ENCODE measurements at regions not wholly inside any gene's neighbourhood (a gene's known extent, or its start where the extent isn't known, plus 50 kb on each side); places are given as distances from the start of the nearest gene placed in this dataset.

DNA sequence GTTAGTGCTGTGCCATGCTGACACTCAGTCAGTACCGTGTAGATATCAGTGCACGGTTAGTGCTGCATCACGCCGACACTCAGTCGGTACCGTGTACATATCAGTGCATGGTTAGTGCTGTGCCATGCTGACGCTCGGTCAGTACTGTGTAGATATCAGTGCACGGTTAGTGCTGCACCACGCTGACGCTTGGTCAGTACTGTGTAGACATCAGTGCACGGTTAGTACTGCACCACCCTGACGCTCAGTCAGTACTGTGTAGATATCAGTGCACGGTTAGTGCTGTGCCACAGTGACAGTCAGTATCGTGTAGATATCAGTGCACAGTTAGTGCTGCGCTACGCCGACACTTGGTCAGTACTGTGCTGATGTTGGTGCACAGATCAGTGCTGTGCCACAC, 102.8 kb upstream of the ZNF469 start:
- DNase-seq (ENCODE audit: low read depth in 2 of 3, low spot score in 2 of 3) = no peak

DNA sequence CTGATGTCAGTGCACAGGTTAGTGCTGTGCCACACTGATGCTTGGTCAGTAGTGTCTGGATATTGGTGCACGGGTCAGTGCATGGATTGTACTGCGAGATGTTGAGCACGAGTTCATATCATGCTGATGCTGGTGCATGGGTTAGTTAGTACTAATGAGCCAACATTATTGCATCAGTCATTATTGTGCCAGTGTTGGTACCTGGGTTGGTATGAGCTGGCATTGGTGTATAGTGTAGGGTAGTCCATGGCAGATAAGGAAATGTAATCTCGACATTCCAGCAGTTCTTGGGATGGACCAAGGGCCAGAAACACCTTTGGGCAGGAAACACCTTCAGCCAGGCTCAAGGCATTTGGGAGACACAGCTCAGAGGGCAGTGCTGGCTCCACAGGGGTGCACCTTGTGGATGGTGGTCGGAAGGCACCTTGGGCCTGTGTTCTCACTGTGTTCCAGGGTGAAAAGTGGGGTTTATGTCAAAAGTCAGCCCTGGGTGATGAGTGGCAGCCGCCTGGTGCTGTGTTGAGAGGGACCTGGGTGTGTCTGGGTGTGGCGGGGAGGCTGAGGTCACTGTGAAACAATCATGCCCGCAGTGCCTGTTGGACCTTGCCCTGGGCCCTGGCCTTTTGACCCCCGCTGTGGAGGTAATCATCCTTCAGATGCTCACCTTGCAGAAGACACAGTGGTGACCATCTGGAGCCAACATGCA, 100.7 kb upstream of the ZNF469 start:
- DNase-seq (ENCODE audit: low read depth in 2 of 3, low spot score in 2 of 3) = no peak

GRCh38 chr16:88282564-88283395, 100.0 kb upstream of the ZNF469 start:
- DNase-seq (ENCODE audit: low read depth in 2 of 3, low spot score in 2 of 3) = no peak

DNA sequence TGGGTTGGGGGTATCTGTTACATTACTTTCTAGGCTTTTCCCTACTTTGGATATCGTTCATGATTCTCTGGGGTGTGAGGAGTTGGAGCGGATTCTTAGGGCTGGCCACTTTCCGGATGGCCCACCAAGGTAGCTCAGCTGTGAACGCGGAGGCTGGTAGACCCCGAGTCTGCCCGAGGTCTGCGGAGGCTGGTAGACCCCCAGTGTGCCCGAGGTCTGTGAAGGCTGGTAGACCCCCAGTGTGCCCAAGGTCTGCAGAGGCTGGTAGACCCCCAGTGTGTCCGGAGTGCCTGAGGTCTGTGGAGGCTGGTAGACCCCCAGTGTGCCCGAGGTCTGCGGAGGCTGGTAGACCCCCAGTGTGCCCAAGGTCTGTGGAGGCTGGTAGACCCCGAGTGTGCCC, 99.2 kb upstream of the ZNF469 start:
- no peak for DNase-seq (ENCODE audit: low read depth in 2 of 3, low spot score in 2 of 3)

DNA sequence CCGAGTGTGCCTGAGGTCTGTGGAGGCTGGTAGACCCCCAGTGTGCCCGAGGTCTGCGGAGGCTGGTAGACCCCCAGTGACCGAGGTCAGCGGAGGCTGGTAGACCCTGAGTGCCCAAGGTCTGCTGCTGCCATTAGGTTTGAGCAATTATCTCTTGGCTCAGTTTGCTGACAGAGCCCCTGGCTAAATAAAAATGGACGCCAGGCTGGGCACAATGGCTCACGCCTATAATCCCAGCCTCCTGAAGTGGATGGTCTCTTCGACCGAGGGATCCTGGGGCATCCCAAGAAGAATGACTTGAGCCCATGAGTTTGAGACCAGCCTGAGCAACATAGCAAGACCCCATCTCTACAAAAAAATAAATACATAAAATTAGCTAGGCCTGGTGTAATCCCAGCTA, 98.7 kb upstream of the ZNF469 start:
- DNase-seq (ENCODE audit: low read depth in 2 of 3, low spot score in 2 of 3) = no peak

DNA sequence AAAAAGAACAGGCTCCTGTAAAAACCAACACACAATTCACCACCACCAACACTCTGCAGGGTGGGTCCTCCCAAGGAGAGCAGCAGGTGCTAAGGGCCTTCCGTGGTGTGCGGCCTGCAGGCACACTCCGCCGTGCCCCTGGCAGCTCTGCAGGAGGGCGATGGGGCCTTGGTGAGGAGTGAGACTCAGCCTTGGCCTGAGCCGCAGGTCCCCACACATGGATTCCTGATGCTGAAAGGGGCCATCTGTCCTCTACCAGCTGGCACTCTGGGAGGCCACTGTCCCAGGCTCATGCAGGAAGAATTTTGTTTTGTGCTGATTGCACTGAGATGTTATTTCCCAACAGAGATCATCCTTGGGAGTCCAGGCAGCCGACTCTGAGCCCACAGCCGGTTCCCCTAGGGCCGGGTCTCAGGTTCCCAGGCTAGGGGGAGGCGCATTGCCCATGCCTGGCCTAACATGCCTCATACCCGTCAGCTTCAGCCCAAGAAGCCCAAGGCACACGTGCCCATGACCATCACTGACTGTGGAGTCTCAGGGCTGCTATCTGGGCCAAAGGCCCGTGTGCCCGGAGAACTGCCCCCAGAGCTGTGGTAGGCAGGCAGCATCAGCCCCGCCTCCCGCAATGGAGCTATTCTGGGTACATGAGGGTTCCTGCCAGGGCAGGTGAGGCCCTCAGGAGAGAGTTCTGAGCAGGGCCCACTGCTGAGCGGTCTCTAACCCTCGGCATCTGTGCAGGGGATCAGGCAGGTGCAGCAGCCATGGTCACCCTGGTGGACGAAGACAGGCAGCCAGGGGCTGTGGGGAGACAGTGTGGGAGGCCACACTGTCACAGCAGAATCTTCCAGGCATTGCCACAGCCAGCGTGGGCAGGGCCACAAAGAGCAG, 97.9 kb upstream of the ZNF469 start:
- no peak for DNase-seq (ENCODE audit: low read depth in 2 of 3, low spot score in 2 of 3)

GRCh38 chr16:88285514-88285822, 97.3 kb upstream of the ZNF469 start:
- no peak for DNase-seq (ENCODE audit: low read depth in 2 of 3, low spot score in 2 of 3)

DNA sequence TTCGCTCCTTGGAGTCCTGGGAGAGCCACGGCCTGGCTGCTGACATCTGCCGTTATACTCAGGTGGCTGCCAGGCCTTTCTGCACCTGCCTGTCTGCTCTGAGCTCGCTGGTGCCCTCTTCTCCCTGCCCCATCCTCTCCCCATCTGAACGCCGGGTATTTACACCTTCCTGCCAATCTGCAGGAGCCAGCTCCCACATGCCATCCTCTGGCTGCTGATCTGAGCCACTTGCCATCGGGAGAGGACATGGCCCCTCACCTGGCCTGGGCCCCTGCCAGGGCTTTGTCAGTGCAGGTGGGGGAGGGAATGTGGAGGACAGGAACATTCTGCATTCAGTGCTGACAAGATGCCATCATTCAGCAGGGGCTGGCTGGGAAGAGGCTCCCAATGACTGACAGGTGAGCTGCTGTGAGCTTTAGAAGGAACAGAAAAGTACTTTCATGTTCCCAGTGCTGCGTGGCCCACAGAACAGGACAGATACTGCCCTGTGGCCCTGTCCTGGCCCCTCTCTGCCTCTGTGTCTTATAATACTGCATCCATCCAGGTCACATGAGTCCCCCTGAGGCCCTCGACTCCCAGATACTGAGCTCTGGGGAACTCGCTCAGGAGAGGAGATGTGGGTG, 96.3 kb upstream of the ZNF469 start:
- DNase-seq (ENCODE audit: low read depth in 2 of 3, low spot score in 2 of 3) = no peak

GRCh38 chr16:88287219-88287618, 95.5 kb upstream of the ZNF469 start:
- DNase-seq (ENCODE audit: low read depth in 2 of 3, low spot score in 2 of 3) = peak in 1 of 3 donors; percentile 6

GRCh38 chr16:88288303-88288702, 94.5 kb upstream of the ZNF469 start:
- no peak for DNase-seq (ENCODE audit: low read depth in 2 of 3, low spot score in 2 of 3)

DNA sequence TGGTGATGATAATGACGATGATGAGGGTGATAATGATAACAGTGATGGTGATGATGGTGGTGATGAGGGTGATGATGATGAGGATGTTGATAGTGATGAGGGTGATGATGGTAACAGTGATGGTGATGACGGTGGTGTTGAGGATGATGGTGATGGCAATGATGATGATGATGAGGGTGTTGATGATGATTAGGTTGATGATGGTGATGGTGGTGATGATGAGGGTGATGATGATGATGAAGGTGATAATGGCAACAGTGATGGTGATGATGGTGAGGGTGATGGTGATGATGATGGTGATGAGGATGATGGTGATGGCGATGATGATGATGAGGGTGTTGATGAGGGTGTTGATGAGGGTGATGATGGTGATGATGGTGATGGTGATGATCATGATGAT, 93.8 kb upstream of the ZNF469 start:
- no peak for DNase-seq (ENCODE audit: low read depth in 2 of 3, low spot score in 2 of 3)

DNA sequence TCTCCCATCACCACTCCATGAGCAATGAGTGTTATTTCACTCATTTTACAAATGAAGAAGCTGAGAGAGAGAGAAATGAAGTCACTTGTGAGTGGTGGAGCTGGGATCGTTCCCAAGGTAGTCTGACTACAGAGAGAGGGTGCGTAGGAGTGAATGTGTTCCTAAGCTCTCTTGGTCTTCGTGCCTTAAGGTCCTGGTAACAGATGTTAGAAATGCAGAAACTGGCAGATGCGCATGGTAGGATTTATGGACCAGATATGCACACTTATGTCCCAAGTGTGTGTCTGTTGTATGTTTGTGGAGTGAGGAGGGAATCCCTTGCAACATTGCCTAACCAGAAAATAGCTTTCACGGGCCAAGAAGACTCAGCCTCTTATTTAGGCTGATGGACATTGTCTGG, 93.2 kb upstream of the ZNF469 start:
- DNase-seq (ENCODE audit: low read depth in 2 of 3, low spot score in 2 of 3) = no peak

DNA sequence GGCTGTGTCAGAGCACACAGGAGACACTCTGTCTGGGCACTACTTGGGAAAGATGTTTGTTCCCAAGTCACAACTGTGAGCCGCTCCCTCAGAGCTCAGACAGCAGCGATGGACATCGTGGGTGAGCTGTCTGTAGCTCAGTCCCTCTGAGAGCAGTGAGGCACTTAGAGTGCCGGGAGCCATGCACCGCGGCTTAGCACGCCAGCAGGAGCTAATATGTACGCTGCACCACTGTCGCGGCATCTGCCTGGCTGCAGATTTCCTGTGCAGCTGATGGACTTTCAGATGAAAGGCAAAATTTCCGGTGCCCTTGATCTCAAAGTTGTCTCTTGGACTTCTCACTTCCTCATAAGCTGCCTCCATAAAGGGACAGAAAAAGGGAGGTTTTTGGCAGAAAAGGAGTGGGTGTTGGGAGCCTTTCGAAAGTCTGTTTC, 92.8 kb upstream of the ZNF469 start:
- peak in 1 of 3 donors; percentile 11 for DNase-seq (ENCODE audit: low read depth in 2 of 3, low spot score in 2 of 3)

GRCh38 chr16:88290850-88291830, 91.6 kb upstream of the ZNF469 start:
- DNase-seq (ENCODE audit: low read depth in 2 of 3, low spot score in 2 of 3) = no peak

DNA sequence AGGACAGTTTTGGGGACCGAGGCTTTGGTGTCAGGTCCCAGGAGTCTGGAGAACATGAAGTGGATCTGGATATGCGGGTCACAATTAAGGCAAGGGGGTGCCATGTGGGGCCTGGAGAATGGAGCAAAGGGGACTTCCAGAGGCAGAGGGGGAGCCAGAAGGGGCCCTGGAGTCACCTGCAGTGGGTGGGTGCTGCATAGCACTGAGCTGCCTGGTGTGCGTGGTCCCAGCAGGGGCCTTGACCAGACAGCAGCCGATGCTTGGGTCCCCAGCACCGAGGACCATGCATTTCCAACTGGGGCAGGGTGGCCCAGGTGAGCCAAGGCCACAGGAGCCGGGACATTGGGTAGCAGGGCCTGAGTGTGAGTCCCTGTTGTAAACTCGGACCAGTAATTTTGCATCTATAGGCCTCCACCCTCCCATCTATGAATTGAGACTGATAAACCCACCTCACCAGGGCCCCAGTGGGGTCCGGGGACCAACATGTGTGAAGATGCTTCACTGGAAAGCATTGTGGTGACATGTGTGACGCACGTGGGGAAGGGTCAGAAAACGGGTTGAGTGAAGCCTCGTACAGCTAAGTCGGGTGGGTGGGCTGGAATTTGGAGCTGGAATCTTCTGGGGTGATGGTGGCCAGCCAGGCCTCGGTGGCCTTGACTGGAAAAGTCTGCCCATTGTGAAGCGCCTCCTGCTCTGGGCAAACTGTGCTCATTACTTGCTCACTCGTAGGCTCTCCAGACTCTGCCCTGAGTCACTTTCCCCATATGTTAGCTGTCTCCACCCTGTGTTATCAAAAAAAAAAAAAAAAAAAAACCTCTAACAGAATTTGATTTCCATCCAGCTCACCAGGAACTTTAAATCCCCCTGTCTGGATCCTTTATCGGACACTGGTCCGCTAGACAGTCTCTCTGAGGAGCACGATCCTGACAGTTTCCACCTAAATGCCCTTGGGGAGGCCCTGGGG, 90.5 kb upstream of the ZNF469 start:
- no peak for DNase-seq (ENCODE audit: low read depth in 2 of 3, low spot score in 2 of 3)

DNA sequence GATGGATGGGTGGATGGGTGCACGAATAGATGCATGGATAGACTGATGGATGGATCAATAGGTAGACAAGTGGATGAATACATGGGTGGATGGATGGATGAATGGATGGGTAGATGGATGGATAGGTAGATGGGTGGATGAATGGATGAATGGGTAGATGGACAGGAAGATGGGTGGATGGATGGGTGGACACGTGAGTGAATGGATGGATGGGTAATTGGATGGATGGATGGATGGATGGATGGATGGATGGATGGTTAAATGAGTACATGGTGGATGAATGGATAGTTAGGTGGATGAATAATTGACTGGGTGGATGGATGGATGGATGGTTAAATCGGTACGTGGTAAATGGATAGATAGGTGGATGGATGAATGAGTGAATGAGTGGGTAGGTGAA, 89.7 kb upstream of the ZNF469 start:
- no peak for DNase-seq (ENCODE audit: low read depth in 2 of 3, low spot score in 2 of 3)

GRCh38 chr16:88295671-88296436, 86.9 kb upstream of the ZNF469 start:
- no peak for DNase-seq (ENCODE audit: low read depth in 2 of 3, low spot score in 2 of 3)

Measured in hematopoietic multipotent progenitor cell (in vitro differentiated cells).